PC-3 (cell line): ENCODE measurements at regions not wholly inside any gene's neighbourhood (a gene's known extent, or its start where the extent isn't known, plus 50 kb on each side); places are given as distances from the start of the nearest gene placed in this dataset.

Source experiments
- ATAC-seq: fragments of 200-7000 bp; cut with Tn5 transposase; 2 replicates; pipeline ENCODE4 v1.9.1; 2020; ENCODE audit warnings: mild to moderate bottlenecking, moderate library complexity
- BruUV-seq: library from RNA; stranded (reverse); fragments of 400-500 nt; replicated peaks from 2 replicates; lab custom pipeline; 2021; lab: Mats Ljungman, UMichigan
- CTCF ChIA-PET: fragments of 300-600 bp; sonication (Branson Sonifier 250); formaldehyde crosslinking; loops from one replicate; lab custom pipeline; 2022; ENCODE audit warnings: antibody characterized with exemption; lab: Charles Lee
- POLR2A ChIA-PET: fragments of 300-600 bp; sonication (Branson Sonifier 250); formaldehyde crosslinking; loops from one replicate; lab custom pipeline; 2022; ENCODE audit warnings: antibody characterized with exemption; ENCODE audit not compliant: unreplicated experiment; lab: Charles Lee
- DNase-seq: peaks from one replicate; pipeline ENCODE4 v3.0.0-alpha.2; 2015
- H2AFZ ChIP-seq: fragments of 300-600 bp; sonication (generic); 2 replicates; pipeline ENCODE4 v1.6.0; 2016; ENCODE audit warnings: antibody characterized with exemption, low read length
- H3F3A ChIP-seq: fragments of 300-600 bp; sonication (generic); one replicate; pipeline ENCODE4 v1.6.0; 2017; ENCODE audit warnings: antibody characterized with exemption, low read length, control low read depth, mild to moderate bottlenecking; ENCODE audit not compliant: unreplicated experiment
- H3K27ac ChIP-seq: fragments of 300-600 bp; sonication (generic); 2 replicates; pipeline ENCODE4 v1.5.1; 2016; ENCODE audit warnings: mild to moderate bottlenecking, low read length
- H3K27me3 ChIP-seq: fragments of 300-600 bp; sonication (generic); 2 replicates; pipeline ENCODE4 v1.6.1; 2016; ENCODE audit warnings: low read length, mixed read lengths
- H3K36me3 ChIP-seq: fragments of 300-600 bp; sonication (generic); 2 replicates; pipeline ENCODE4 v1.6.1; 2016; ENCODE audit warnings: low read depth, mixed run types, low read length, mixed read lengths
- H3K4me1 ChIP-seq: fragments of 300-600 bp; sonication (generic); 2 replicates; pipeline ENCODE4 v1.5.1; 2016; ENCODE audit warnings: low read length; ENCODE audit not compliant: insufficient read depth
- H3K4me2 ChIP-seq: fragments of 300-600 bp; sonication (generic); 2 replicates; pipeline ENCODE4 v1.6.0; 2016; ENCODE audit warnings: low read length
- H3K4me3 ChIP-seq: fragments of 300-600 bp; sonication (generic); 2 replicates; pipeline ENCODE4 v1.5.1; 2016; ENCODE audit warnings: mild to moderate bottlenecking, low read length, mixed read lengths
- H3K79me2 ChIP-seq: fragments of 300-600 bp; sonication (generic); 2 replicates; pipeline ENCODE4 v1.6.1; 2017; ENCODE audit warnings: low read length, mixed read lengths
- H3K9ac ChIP-seq: fragments of 300-600 bp; sonication (generic); 2 replicates; pipeline ENCODE4 v1.6.0; 2016; ENCODE audit warnings: mild to moderate bottlenecking, low read length
- H3K9me2 ChIP-seq: fragments of 300-600 bp; sonication (generic); replicated peaks from 2 replicates; pipeline ENCODE4 v1.6.1; 2016; ENCODE audit warnings: mixed run types, low read length, mixed read lengths
- H3K9me3 ChIP-seq: fragments of 300-600 bp; sonication (generic); 2 replicates; pipeline ENCODE4 v1.6.1; 2016; ENCODE audit warnings: low read length, mixed read lengths
- H4K20me1 ChIP-seq: fragments of 300-600 bp; sonication (generic); 2 replicates; pipeline ENCODE4 v1.6.1; 2016; ENCODE audit warnings: low read length, mixed read lengths
- CTCF ChIP-seq: fragments of 300-600 bp; sonication (generic); conservative IDR thresholded peaks from 2 replicates; pipeline ENCODE4 v1.5.1; 2017; ENCODE audit warnings: antibody characterized with exemption, low read depth, mild to moderate bottlenecking, low read length
- EZH2 ChIP-seq: fragments of 300-600 bp; sonication (generic); IDR thresholded peaks from one replicate; pipeline ENCODE4 v1.6.1; 2017; ENCODE audit warnings: antibody characterized with exemption, mild to moderate bottlenecking, low read length; ENCODE audit not compliant: unreplicated experiment
- EZH2phosphoT487 ChIP-seq: fragments of 300-600 bp; sonication (generic); IDR thresholded peaks from 2 replicates; pipeline ENCODE4 v1.6.1; 2018; ENCODE audit warnings: mild to moderate bottlenecking, antibody characterized with exemption, low read length, borderline replicate concordance
- intact Hi-C: fragments of 100-400 bp; cut with micrococcal nuclease; formaldehyde crosslinking; loops from 2 replicates; pipeline ENCODE4 v1.9.0; 2023

GRCh38 chr5:43940562-43940961 is 337.6 kb downstream of the NNT start:
- Histone ChIP-seq H3K9ac (no peak overlapping the region), H3K27ac (no peak overlapping the region), H3K27me3 (no peaks in the 10 kb centered on the region), H3K9me3 (peaks cover 6% of the 10 kb centered on the region; the same call in 1 of the 2 replicates), H3F3A (no peaks in the 10 kb centered on the region), H4K20me1 (no peaks in the 10 kb centered on the region), H3K4me1 (no peaks in the 10 kb centered on the region), H3K79me2 (no peaks in the 10 kb centered on the region), H3K9me2 (no peaks in the 10 kb centered on the region), H3K4me3 (no peak overlapping the region), H3K36me3 (no peaks in the 10 kb centered on the region), H3K4me2 (no peak overlapping the region), H2AFZ (no peak overlapping the region)
- no TSS peak for BruUV-seq
- CTCF ChIA-PET, result no interaction called here
- DNase-seq (no peak), ATAC-seq (no peak)
- POLR2A ChIA-PET, result no interaction called here
- TF ChIP-seq CTCF, result no peak
- TF ChIP-seq EZH2, result no peak
- no peak for TF ChIP-seq EZH2phosphoT487
- intact Hi-C loops, result no loop called here

GRCh38 chr5:43926923-43927322 is 323.9 kb downstream of the NNT start:
- Histone ChIP-seq H3K27ac (no peak overlapping the region), H3F3A (no peaks in the 10 kb centered on the region), H4K20me1 (no peaks in the 10 kb centered on the region), H3K4me2 (no peak overlapping the region), H3K9me3 (0 out of 2 replicates have a peak, but pooled peaks cover 3% of the 10 kb centered on the region), H3K27me3 (no peaks in the 10 kb centered on the region), H3K36me3 (no peaks in the 10 kb centered on the region), H3K79me2 (no peaks in the 10 kb centered on the region), H3K9ac (no peak overlapping the region), H3K9me2 (no peaks in the 10 kb centered on the region), H2AFZ (no peak overlapping the region), H3K4me1 (no peaks in the 10 kb centered on the region), H3K4me3 (no peak overlapping the region)
- intact Hi-C loops, result no loop called here
- no peak for TF ChIP-seq CTCF
- no peak for TF ChIP-seq EZH2phosphoT487
- TF ChIP-seq EZH2, result no peak
- ATAC-seq (no peak), DNase-seq (no peak)
- POLR2A ChIA-PET, result no interaction called here
- CTCF ChIA-PET, result no interaction called here
- BruUV-seq, result no TSS peak

GRCh38 chr5:43920422-43920821 is 317.4 kb downstream of the NNT start:
- no TSS peak for BruUV-seq
- POLR2A ChIA-PET, result no interaction called here
- Histone ChIP-seq H2AFZ (no peak overlapping the region), H3F3A (no peaks in the 10 kb centered on the region), H3K4me1 (no peaks in the 10 kb centered on the region), H3K27ac (no peak overlapping the region), H3K9me2 (no peaks in the 10 kb centered on the region), H4K20me1 (no peaks in the 10 kb centered on the region), H3K36me3 (no peaks in the 10 kb centered on the region), H3K9ac (no peak overlapping the region), H3K27me3 (no peaks in the 10 kb centered on the region), H3K4me3 (no peak overlapping the region), H3K79me2 (no peaks in the 10 kb centered on the region), H3K4me2 (no peak overlapping the region), H3K9me3 (peaks cover 16% of the 10 kb centered on the region)
- TF ChIP-seq CTCF, result no peak
- CTCF ChIA-PET, result no interaction called here
- ATAC-seq (no peak), DNase-seq (no peak)
- intact Hi-C loops, result no loop called here
